Neural crest cell (in vitro differentiated cells): ENCODE measurements at regions not wholly inside any gene's neighbourhood (a gene's known extent, or its start where the extent isn't known, plus 50 kb on each side); places are given as distances from the start of the nearest gene placed in this dataset.

Experiments used
- DNase-seq: peaks from one replicate; pipeline ENCODE4 v3.0.0; 2021; ENCODE audit warnings: low read depth, mixed read lengths, low spot score
- H3K27ac Mint-ChIP-seq: one replicate; pipeline ENCODE4 v1.8.0; 2021; ENCODE audit warnings: mild to moderate bottlenecking, mixed read lengths; ENCODE audit not compliant: unreplicated experiment
- H3K27me3 Mint-ChIP-seq: 2 replicates; pipeline ENCODE4 v1.8.0; 2021; ENCODE audit warnings: low read depth, mild to moderate bottlenecking, mixed read lengths
- H3K36me3 Mint-ChIP-seq: 2 replicates; pipeline ENCODE4 v1.8.0; 2021; ENCODE audit warnings: low read depth, mild to moderate bottlenecking, mixed read lengths
- H3K4me1 Mint-ChIP-seq: 2 replicates; pipeline ENCODE4 v1.8.0; 2021; ENCODE audit warnings: mixed read lengths
- H3K4me3 Mint-ChIP-seq: one replicate; pipeline ENCODE4 v1.8.0; 2021; ENCODE audit warnings: mild to moderate bottlenecking, mixed read lengths
- H3K9me3 Mint-ChIP-seq: 2 replicates; pipeline ENCODE4 v1.8.0; 2021; ENCODE audit warnings: mixed read lengths
- TF ChIP-seq, protein P1 (sequence below): fragments of 200-600 bp; sonication (generic); conservative IDR thresholded peaks from 2 replicates; pipeline ENCODE4 v1.5.0; 2021; ENCODE audit warnings: antibody characterized with exemption, mild to moderate bottlenecking

DNA sequence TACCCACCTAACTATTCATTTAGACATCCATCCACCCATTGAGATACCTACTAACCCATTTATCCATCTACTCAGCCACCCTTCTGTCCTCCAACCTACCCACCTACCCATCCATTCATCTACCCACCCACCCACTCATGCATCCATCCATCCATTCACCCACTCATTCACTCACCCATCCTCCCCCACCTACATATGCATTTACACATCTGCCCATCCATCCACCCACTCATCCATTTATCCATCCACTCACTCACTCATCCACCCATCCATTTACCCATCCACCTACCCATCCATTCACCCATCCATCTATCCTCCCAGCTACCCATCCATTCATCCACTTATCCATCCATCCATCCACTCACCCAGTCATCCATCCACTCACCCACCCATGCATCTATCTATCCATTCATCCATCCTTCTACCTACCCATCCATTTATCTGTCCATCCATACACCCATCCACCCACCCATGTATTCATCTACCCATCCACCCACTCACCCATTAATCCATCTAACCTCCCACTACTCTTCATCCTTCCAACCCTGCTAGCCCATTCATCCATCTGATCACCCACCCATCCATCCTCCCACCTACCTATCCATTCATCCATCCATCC is 378.7 kb downstream of the CTTN start:
- DNase-seq: no peak
- Mint-ChIP-seq H3K4me3 (no peak overlapping the region), H3K9me3 (peaks cover 8% of the 10 kb centered on the region), H3K36me3 (peaks cover 2% of the 10 kb centered on the region), H3K27ac (no peak overlapping the region), H3K4me1 (peaks cover 5% of the 10 kb centered on the region), H3K27me3 (no peaks in the 10 kb centered on the region)
- TF ChIP-seq, protein P1, sequence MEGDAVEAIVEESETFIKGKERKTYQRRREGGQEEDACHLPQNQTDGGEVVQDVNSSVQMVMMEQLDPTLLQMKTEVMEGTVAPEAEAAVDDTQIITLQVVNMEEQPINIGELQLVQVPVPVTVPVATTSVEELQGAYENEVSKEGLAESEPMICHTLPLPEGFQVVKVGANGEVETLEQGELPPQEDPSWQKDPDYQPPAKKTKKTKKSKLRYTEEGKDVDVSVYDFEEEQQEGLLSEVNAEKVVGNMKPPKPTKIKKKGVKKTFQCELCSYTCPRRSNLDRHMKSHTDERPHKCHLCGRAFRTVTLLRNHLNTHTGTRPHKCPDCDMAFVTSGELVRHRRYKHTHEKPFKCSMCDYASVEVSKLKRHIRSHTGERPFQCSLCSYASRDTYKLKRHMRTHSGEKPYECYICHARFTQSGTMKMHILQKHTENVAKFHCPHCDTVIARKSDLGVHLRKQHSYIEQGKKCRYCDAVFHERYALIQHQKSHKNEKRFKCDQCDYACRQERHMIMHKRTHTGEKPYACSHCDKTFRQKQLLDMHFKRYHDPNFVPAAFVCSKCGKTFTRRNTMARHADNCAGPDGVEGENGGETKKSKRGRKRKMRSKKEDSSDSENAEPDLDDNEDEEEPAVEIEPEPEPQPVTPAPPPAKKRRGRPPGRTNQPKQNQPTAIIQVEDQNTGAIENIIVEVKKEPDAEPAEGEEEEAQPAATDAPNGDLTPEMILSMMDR: no peak

DNA sequence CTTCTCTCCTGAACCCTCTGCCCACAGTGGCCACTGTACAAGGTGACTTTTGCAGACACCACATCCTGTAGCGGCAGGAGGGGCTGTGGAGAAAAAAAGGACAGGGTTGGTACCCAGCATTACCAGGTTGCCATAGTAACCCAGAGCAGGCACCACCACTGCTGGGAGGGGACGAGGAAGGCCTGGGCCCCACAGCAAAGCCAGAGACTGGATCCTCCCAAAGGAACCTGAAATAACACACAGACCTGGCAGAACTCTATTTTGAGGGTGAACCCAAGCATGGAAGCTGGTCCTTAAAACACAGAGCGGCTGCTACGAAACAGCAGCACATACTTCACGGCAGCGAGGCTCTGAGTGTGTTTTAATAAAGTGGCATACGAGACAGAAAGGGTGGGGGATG is 380.6 kb downstream of the CTTN start:
- no peak for DNase-seq
- peaks cover 5% of the 10 kb centered on the region for H3K4me1 Mint-ChIP-seq
- TF ChIP-seq, protein P1: no peak
- peaks cover 2% of the 10 kb centered on the region for H3K36me3 Mint-ChIP-seq
- peaks cover 8% of the 10 kb centered on the region for H3K9me3 Mint-ChIP-seq
- peak overlapping the region; percentile 67 for H3K27ac Mint-ChIP-seq
- no peak overlapping the region for H3K4me3 Mint-ChIP-seq
- H3K27me3 Mint-ChIP-seq: no peaks in the 10 kb centered on the region

DNA sequence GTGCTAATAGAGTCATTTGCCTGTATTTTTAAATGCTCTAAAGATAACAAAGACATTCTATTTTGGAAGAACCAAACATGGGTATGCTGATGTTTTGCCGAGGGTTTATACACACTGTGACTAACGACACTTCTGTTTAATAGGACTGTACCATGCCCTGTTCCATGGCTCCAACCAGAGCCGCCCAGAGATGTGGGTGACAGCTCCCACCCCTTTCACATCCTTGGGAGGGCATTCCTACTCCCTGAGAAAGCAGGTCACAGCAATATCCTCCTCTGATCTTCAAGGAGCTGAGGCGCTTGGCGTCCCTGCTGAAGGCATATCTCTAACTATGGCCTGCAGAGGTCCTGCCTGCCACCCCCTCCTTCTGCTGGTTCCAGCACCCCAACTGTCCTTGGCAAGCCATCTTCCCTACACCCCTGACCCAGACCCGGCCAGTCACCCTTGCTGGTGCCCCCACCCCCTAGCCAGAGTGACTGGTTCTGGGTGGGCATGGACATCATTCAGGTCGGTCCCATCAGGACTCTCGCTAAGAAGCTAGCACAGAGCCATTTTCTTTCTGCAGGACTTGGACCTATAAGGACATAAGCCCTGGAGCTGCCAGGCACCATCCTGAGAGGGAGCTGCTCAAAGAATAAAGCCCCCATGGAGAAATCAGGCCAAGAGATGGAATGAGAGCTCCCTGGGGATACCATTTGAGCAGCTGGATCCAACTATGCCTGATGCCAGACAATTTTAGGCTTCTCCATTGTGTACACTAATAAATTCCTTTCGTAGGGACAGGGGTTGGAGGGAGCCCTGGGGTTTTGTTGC is 381.3 kb downstream of the CTTN start:
- H3K4me1 Mint-ChIP-seq: peaks cover 5% of the 10 kb centered on the region
- H3K27me3 Mint-ChIP-seq: no peaks in the 10 kb centered on the region
- DNase-seq: no peak
- H3K9me3 Mint-ChIP-seq: peaks cover 7% of the 10 kb centered on the region
- TF ChIP-seq, protein P1: no peak
- no peaks in the 10 kb centered on the region for H3K36me3 Mint-ChIP-seq
- no peak overlapping the region for H3K4me3 Mint-ChIP-seq
- no peak overlapping the region for H3K27ac Mint-ChIP-seq

DNA sequence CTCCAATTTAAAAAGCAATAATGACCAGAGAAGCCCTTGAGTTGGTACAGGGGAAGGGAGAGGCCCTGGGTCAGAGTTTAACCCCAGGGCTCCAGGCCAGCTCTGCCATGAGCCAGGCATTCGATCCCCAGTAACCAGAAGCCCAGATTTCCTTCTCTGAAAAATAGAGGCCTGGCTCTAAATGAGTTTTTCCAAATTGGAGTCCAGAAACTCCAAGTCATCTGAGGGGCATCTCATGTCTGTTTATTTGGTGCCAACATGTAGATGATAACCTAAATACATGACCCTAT is 381.9 kb downstream of the CTTN start:
- Mint-ChIP-seq H3K4me1 (peaks cover 5% of the 10 kb centered on the region), H3K36me3 (no peaks in the 10 kb centered on the region), H3K27me3 (no peaks in the 10 kb centered on the region), H3K27ac (no peak overlapping the region), H3K9me3 (peaks cover 7% of the 10 kb centered on the region), H3K4me3 (no peak overlapping the region)
- TF ChIP-seq, protein P1: no peak
- no peak for DNase-seq

DNA sequence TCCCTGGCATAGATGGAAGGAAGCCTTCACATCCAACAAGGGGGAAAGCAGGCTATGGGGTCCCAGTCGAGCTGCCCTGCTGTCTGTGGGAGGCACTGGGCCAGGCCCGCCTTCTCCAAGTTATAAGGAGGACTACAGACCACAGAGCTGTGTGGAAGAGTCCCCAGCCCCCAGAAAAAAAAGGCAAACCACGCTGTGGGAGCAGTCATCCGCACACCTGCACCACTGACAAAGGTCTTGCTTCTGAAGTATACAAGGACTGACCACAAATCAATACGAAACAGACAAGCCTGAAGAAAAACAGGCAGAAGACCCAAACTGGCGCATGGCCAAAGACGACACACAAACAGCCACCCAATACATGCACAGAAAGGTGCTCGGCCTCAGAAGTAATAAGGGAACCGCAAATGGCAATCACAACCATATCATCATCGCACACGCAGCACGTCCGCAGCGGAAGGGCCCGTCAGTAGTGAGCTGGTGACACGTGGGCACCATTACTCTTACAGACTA is 384.1 kb downstream of the CTTN start:
- Mint-ChIP-seq H3K27me3 (no peaks in the 10 kb centered on the region), H3K27ac (no peak overlapping the region), H3K9me3 (no peaks in the 10 kb centered on the region), H3K4me1 (peaks cover 5% of the 10 kb centered on the region), H3K36me3 (no peaks in the 10 kb centered on the region), H3K4me3 (no peak overlapping the region)
- TF ChIP-seq, protein P1: no peak
- no peak for DNase-seq
